A549 (cell line): ENCODE measurements at regions not wholly inside any gene's neighbourhood (a gene's known extent, or its start where the extent isn't known, plus 50 kb on each side); places are given as distances from the start of the nearest gene placed in this dataset.

Experiments
- ATAC-seq, 2 experiments: fragments of 200-7000 bp in 1 of 2; fragments of >200 bp in 1 of 2; cut with Nextera tagmentation in 1 of 2; cut with Tn5 transposase in 1 of 2; 3 replicates each; pipeline versions ENCODE4 v1.8.0 to v1.9.1; 2018 to 2020; ENCODE audit warnings: mild to moderate bottlenecking in 1 of 2, moderate library complexity in 1 of 2
- CTCF ChIA-PET: fragments of 300-600 bp; sonication (Branson Sonifier 250); formaldehyde crosslinking; extraction: SDS; loops from one replicate; lab custom pipeline; 2021; ENCODE audit warnings: antibody characterized with exemption, inconsistent platforms; lab: Yijun Ruan, JAX
- POLR2A ChIA-PET: fragments of 350-600 bp; formaldehyde crosslinking; extraction: SDS; loops from one replicate; lab custom pipeline; 2021; ENCODE audit warnings: antibody characterized with exemption, inconsistent platforms; lab: Yijun Ruan, JAX
- DNase-seq, 2 experiments: peaks; one replicate each; pipeline versions ENCODE4 v3.0.0 to v3.0.0-alpha.2; 2011 to 2016; ENCODE audit warnings: low read depth in 1 of 2, low spot score in 1 of 2
- FAIRE-seq: peaks from 2 replicates; lab custom pipeline; 2011; peaks lifted over from hg19 to GRCh38; lab: Jason Lieb, UNC
- H3K27ac ChIP-seq, 2 experiments: fragments of >200 bp; sonication (Bioruptor Twin); formaldehyde crosslinking; 3 replicates each; pipeline ENCODE4 v1.5.1; 2016 to 2017
- H3K4me1 ChIP-seq: fragments of >200 bp; sonication (Bioruptor Twin); formaldehyde crosslinking; 3 replicates; pipeline ENCODE4 v1.6.1; 2016
- H3K4me2 ChIP-seq: fragments of >200 bp; sonication (Bioruptor Twin); formaldehyde crosslinking; 3 replicates; pipeline ENCODE4 v1.6.1; 2016
- H3K4me3 ChIP-seq: fragments of >200 bp; sonication (Bioruptor Twin); formaldehyde crosslinking; 3 replicates; pipeline ENCODE4 v1.5.1; 2016
- H3K9me3 ChIP-seq: fragments of >200 bp; sonication (Bioruptor Twin); formaldehyde crosslinking; 3 replicates; pipeline ENCODE4 v1.6.1; 2016
- BHLHE40 ChIP-seq: IDR thresholded peaks from 2 replicates; pipeline ENCODE4 v1.6.1; 2012; ENCODE audit warnings: low read depth, low read length, inconsistent platforms
- EHMT2 ChIP-seq: fragments of 200-600 bp; sonication (generic); IDR thresholded peaks from 2 replicates; pipeline ENCODE4 v1.6.1; 2016; ENCODE audit warnings: antibody characterized with exemption, low read depth, mild to moderate bottlenecking, moderate library complexity
- ESRRA ChIP-seq: fragments of 150-350 bp; IDR thresholded peaks from 2 replicates; pipeline ENCODE4 v1.6.1; 2014; ENCODE audit warnings: mild to moderate bottlenecking, low read length, borderline replicate concordance
- FOSB ChIP-seq: fragments of 250-450 bp; sonication (Bioruptor Pico); IDR thresholded peaks from 2 replicates; pipeline ENCODE4 v1.5.0; 2020; ENCODE audit warnings: mild to moderate bottlenecking, moderate library complexity
- FOXS1 ChIP-seq: fragments of 250-450 bp; sonication (Bioruptor Pico); IDR thresholded peaks from 2 replicates; pipeline ENCODE4 v1.5.0; 2020; ENCODE audit warnings: mild to moderate bottlenecking, moderate library complexity
- HEYL ChIP-seq: fragments of 250-450 bp; sonication (Bioruptor Pico); IDR thresholded peaks from 2 replicates; pipeline ENCODE4 v1.8.0; 2021; ENCODE audit warnings: mild to moderate bottlenecking, moderate library complexity
- HOXA7 ChIP-seq: fragments of 250-450 bp; sonication (Bioruptor Pico); IDR thresholded peaks from 2 replicates; pipeline ENCODE4 v1.5.0; 2020; ENCODE audit warnings: mild to moderate bottlenecking, moderate library complexity
- HOXB13 ChIP-seq: fragments of 250-450 bp; sonication (Bioruptor Pico); IDR thresholded peaks from 2 replicates; pipeline ENCODE4 v1.5.0; 2020; ENCODE audit warnings: low read depth, mild to moderate bottlenecking, moderate library complexity
- KDM5A ChIP-seq: fragments of 200-600 bp; sonication (generic); IDR thresholded peaks from 2 replicates; pipeline ENCODE4 v1.6.1; 2016; ENCODE audit warnings: antibody characterized with exemption, mild to moderate bottlenecking
- NFE2L2 ChIP-seq: fragments of 150-350 bp; conservative IDR thresholded peaks from 2 replicates; pipeline ENCODE4 v1.6.1; 2014; ENCODE audit warnings: low read length
- RAD21 ChIP-seq, 2 experiments: fragments of >200 bp in 1 of 2; sonication (Bioruptor Twin) in 1 of 2; formaldehyde crosslinking in 1 of 2; IDR thresholded peaks in 1 of 2; conservative IDR thresholded peaks in 1 of 2; 2 replicates in 1 of 2; 3 replicates in 1 of 2; pipeline ENCODE4 v1.6.1; 2012 to 2018; ENCODE audit warnings: inconsistent platforms in 1 of 2
- RCOR1 ChIP-seq: fragments of 150-350 bp; IDR thresholded peaks from 2 replicates; pipeline ENCODE4 v1.6.1; 2014; ENCODE audit warnings: antibody characterized with exemption, low read length, low read depth
- RNF2 ChIP-seq: fragments of 200-600 bp; sonication (generic); IDR thresholded peaks from 2 replicates; pipeline ENCODE4 v1.6.1; 2016; ENCODE audit warnings: low read depth, mild to moderate bottlenecking, antibody characterized with exemption, moderate library complexity, borderline replicate concordance
- SREBF2 ChIP-seq: fragments of 450-650 bp; IDR thresholded peaks from 2 replicates; pipeline ENCODE4 v1.6.1; 2014; ENCODE audit warnings: mild to moderate bottlenecking, moderate library complexity
- ZFP36 ChIP-seq: fragments of 450-650 bp; IDR thresholded peaks from 2 replicates; pipeline ENCODE4 v1.6.1; 2014; ENCODE audit warnings: borderline replicate concordance; ENCODE audit not compliant: partially characterized antibody
- WGBS: methylation state at CpG from one replicate; pipeline ENCODE4 v1.1.6; 2017; ENCODE audit errors: missing lambda C conversion rate; 5-methylcytosine and 5-hydroxymethylcytosine counted together
- TF ChIP-seq, protein P1 (sequence below): IDR thresholded peaks from 2 replicates; pipeline ENCODE4 v1.6.1; 2012; ENCODE audit warnings: low read depth, borderline replicate concordance
- TF ChIP-seq, protein P2 (sequence below): fragments of 150-350 bp; IDR thresholded peaks from 2 replicates; pipeline ENCODE4 v1.6.1; 2014; ENCODE audit warnings: low read depth, mild to moderate bottlenecking, low read length
- TF ChIP-seq, protein P3 (sequence below): fragments of 250-450 bp; sonication (Bioruptor Pico); IDR thresholded peaks from 2 replicates; pipeline ENCODE4 v1.5.0; 2020; ENCODE audit warnings: low read depth, mild to moderate bottlenecking, moderate library complexity
- TF ChIP-seq, protein P4 (sequence below): fragments of 200-600 bp; sonication (generic); IDR thresholded peaks from 2 replicates; pipeline ENCODE4 v1.6.1; 2016; ENCODE audit warnings: antibody characterized with exemption, mild to moderate bottlenecking, moderate library complexity
- TF ChIP-seq, protein P5 (sequence below): fragments of >200 bp; sonication (Bioruptor Twin); formaldehyde crosslinking; IDR thresholded peaks from 3 replicates; pipeline ENCODE4 v1.6.1; 2016

DNA sequence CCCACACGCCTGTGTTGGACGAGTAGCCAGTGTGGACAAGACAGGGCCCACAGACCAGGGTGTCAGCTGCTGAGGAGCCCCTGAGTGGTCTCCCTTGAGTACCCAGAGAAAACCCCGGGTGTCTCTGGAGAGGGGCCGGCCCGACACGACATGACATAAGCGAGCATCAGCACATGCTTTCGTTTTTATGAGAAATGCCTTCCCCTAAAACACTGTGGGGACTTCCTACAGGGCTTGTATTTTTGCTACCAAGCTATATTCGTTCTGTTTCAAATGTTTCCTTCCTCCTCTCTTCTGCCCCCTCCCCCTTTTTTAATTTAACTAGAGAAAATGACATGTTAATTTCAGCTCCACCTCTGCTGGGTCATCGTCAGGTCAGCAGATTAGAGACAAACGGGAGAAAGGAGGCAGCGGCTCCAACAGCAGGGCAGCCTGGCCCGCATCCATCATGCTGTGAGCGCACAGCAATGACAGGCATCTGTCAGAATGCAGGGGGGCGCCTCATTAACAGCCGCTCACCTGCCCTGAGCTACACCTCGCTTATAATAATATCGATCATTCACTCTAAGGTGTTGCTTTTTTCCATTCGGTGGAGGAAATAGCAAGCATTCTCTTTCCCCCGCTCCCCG lies 286.2 kb downstream of the ZNF516 start:
- Histone ChIP-seq H3K4me1 (no peaks in the 10 kb centered on the region), H3K4me3 (no peak overlapping the region), H3K4me2 (peak overlapping the region; percentile 39), H3K27ac (no peak overlapping the region), H3K9me3 (no peaks in the 10 kb centered on the region)
- ChIA-PET CTCF (no interaction called here), POLR2A (no interaction called here)
- no peak for FAIRE-seq
- no peak for TF ChIP-seq BHLHE40
- TF ChIP-seq HOXB13 (CRISPR knock-in tag), result no peak
- TF ChIP-seq, protein P1, sequence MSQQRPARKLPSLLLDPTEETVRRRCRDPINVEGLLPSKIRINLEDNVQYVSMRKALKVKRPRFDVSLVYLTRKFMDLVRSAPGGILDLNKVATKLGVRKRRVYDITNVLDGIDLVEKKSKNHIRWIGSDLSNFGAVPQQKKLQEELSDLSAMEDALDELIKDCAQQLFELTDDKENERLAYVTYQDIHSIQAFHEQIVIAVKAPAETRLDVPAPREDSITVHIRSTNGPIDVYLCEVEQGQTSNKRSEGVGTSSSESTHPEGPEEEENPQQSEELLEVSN, result no peak
- no peak for TF ChIP-seq SREBF2
- TF ChIP-seq HEYL (CRISPR knock-in tag), result no peak
- no peak for TF ChIP-seq FOXS1 (CRISPR knock-in tag)
- TF ChIP-seq, protein P2, sequence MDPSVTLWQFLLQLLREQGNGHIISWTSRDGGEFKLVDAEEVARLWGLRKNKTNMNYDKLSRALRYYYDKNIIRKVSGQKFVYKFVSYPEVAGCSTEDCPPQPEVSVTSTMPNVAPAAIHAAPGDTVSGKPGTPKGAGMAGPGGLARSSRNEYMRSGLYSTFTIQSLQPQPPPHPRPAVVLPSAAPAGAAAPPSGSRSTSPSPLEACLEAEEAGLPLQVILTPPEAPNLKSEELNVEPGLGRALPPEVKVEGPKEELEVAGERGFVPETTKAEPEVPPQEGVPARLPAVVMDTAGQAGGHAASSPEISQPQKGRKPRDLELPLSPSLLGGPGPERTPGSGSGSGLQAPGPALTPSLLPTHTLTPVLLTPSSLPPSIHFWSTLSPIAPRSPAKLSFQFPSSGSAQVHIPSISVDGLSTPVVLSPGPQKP, result no peak
- no peak for TF ChIP-seq RNF2
- no peak for TF ChIP-seq FOSB
- TF ChIP-seq KDM5A, result no peak
- TF ChIP-seq, protein P3, sequence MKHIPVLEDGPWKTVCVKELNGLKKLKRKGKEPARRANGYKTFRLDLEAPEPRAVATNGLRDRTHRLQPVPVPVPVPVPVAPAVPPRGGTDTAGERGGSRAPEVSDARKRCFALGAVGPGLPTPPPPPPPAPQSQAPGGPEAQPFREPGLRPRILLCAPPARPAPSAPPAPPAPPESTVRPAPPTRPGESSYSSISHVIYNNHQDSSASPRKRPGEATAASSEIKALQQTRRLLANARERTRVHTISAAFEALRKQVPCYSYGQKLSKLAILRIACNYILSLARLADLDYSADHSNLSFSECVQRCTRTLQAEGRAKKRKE (CRISPR knock-in tag), result no peak
- no peak for TF ChIP-seq NFE2L2
- TF ChIP-seq, protein P4, sequence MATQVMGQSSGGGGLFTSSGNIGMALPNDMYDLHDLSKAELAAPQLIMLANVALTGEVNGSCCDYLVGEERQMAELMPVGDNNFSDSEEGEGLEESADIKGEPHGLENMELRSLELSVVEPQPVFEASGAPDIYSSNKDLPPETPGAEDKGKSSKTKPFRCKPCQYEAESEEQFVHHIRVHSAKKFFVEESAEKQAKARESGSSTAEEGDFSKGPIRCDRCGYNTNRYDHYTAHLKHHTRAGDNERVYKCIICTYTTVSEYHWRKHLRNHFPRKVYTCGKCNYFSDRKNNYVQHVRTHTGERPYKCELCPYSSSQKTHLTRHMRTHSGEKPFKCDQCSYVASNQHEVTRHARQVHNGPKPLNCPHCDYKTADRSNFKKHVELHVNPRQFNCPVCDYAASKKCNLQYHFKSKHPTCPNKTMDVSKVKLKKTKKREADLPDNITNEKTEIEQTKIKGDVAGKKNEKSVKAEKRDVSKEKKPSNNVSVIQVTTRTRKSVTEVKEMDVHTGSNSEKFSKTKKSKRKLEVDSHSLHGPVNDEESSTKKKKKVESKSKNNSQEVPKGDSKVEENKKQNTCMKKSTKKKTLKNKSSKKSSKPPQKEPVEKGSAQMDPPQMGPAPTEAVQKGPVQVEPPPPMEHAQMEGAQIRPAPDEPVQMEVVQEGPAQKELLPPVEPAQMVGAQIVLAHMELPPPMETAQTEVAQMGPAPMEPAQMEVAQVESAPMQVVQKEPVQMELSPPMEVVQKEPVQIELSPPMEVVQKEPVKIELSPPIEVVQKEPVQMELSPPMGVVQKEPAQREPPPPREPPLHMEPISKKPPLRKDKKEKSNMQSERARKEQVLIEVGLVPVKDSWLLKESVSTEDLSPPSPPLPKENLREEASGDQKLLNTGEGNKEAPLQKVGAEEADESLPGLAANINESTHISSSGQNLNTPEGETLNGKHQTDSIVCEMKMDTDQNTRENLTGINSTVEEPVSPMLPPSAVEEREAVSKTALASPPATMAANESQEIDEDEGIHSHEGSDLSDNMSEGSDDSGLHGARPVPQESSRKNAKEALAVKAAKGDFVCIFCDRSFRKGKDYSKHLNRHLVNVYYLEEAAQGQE, result no peak
- no peak for TF ChIP-seq RAD21 (conservative IDR thresholded peaks at IDR 0.05 in 1 of 2, IDR thresholded peaks at IDR 0.05 in 1 of 2)
- no peak for TF ChIP-seq EHMT2
- TF ChIP-seq, protein P5, sequence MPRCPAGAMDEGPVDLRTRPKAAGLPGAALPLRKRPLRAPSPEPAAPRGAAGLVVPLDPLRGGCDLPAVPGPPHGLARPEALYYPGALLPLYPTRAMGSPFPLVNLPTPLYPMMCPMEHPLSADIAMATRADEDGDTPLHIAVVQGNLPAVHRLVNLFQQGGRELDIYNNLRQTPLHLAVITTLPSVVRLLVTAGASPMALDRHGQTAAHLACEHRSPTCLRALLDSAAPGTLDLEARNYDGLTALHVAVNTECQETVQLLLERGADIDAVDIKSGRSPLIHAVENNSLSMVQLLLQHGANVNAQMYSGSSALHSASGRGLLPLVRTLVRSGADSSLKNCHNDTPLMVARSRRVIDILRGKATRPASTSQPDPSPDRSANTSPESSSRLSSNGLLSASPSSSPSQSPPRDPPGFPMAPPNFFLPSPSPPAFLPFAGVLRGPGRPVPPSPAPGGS, result no peak
- TF ChIP-seq ZFP36, result no peak
- no peak for TF ChIP-seq HOXA7 (CRISPR knock-in tag)
- no peak for TF ChIP-seq RCOR1
- no peak for TF ChIP-seq ESRRA
- WGBS, result 21% methylated on average over 19 of the region's 21 CpGs
- no peak for ATAC-seq
- DNase-seq, result no peak
